GM18499 (cell line): ENCODE measurements at regions not wholly inside any gene's neighbourhood (a gene's known extent, or its start where the extent isn't known, plus 50 kb on each side); places are given as distances from the start of the nearest gene placed in this dataset.

ENCODE experiments used
- ATAC-seq: cut with Tn5 transposase; IDR thresholded peaks from one replicate; pipeline ENCODE4 v1.9.1; 2021; ENCODE audit warnings: moderate number of reproducible peaks; ENCODE audit not compliant: insufficient read depth, unreplicated experiment

GRCh38 chr15:69723404-69724096 lies 270.9 kb downstream of the RPLP1 start:
- ATAC-seq, result no peak

- no peak for ATAC-seq
Observed at GRCh38 chr15:69724333-69724732, 271.7 kb downstream of the RPLP1 start.

GRCh38 chr15:69725275-69725674 lies 272.7 kb downstream of the RPLP1 start:
- no peak for ATAC-seq

- no peak for ATAC-seq
Observed at GRCh38 chr15:69725957-69726356, 273.3 kb downstream of the RPLP1 start.

- ATAC-seq, result no peak
Observed at GRCh38 chr15:69727121-69727924, 274.7 kb downstream of the RPLP1 start.

- ATAC-seq, result no peak
Observed at GRCh38 chr15:69729167-69729748, 276.6 kb downstream of the RPLP1 start.

- no peak for ATAC-seq
Observed at GRCh38 chr15:69730281-69731080, 277.9 kb downstream of the RPLP1 start.

- ATAC-seq, result no peak
Observed at GRCh38 chr15:69731081-69731330, 278.4 kb downstream of the RPLP1 start.

- no peak for ATAC-seq
Observed at GRCh38 chr15:69731581-69731980, 279.0 kb downstream of the RPLP1 start.

- no peak for ATAC-seq
Observed at GRCh38 chr15:69732133-69732532, 279.5 kb downstream of the RPLP1 start.

GRCh38 chr15:69734699-69735098 lies 282.1 kb downstream of the RPLP1 start:
- no peak for ATAC-seq

- ATAC-seq, result no peak
Observed at GRCh38 chr15:69735121-69735520, 282.5 kb downstream of the RPLP1 start.

GRCh38 chr15:69736161-69736560 lies 283.5 kb downstream of the RPLP1 start:
- no peak for ATAC-seq

GRCh38 chr15:69737916-69738315 lies 285.3 kb downstream of the RPLP1 start:
- ATAC-seq, result no peak

GRCh38 chr15:69740684-69741083 lies 288.1 kb downstream of the RPLP1 start:
- ATAC-seq, result no peak

GRCh38 chr15:69742361-69742760 lies 289.7 kb downstream of the RPLP1 start:
- ATAC-seq, result no peak

GRCh38 chr15:69743091-69743490 lies 290.5 kb downstream of the RPLP1 start:
- ATAC-seq, result no peak

GRCh38 chr15:69744391-69745162 lies 292.0 kb downstream of the RPLP1 start:
- no peak for ATAC-seq

- ATAC-seq, result no peak
Observed at GRCh38 chr15:69747193-69747592, 294.6 kb downstream of the RPLP1 start.

GRCh38 chr15:69748131-69748530 lies 295.5 kb downstream of the RPLP1 start:
- no peak for ATAC-seq
